Glutamatergic neuron (in vitro differentiated cells): ENCODE measurements at regions not wholly inside any gene's neighbourhood (a gene's known extent, or its start where the extent isn't known, plus 50 kb on each side); places are given as distances from the start of the nearest gene placed in this dataset.

Experiments
- DNase-seq: peaks from one replicate; pipeline ENCODE4 v3.0.0; 2022
- H3K27ac Mint-ChIP-seq: one replicate; pipeline ENCODE4 v1.8.0; 2020; ENCODE audit warnings: mild to moderate bottlenecking, mixed read lengths, inconsistent platforms; ENCODE audit not compliant: unreplicated experiment
- H3K27me3 Mint-ChIP-seq: one replicate; pipeline ENCODE4 v1.8.0; 2020; ENCODE audit warnings: mild to moderate bottlenecking, moderate library complexity, mixed read lengths, inconsistent platforms; ENCODE audit not compliant: unreplicated experiment
- H3K36me3 Mint-ChIP-seq: one replicate; pipeline ENCODE4 v1.8.0; 2020; ENCODE audit warnings: mild to moderate bottlenecking, mixed read lengths, inconsistent platforms; ENCODE audit not compliant: unreplicated experiment
- H3K4me1 Mint-ChIP-seq: one replicate; pipeline ENCODE4 v1.8.0; 2020; ENCODE audit warnings: mild to moderate bottlenecking, low read depth, mixed read lengths, inconsistent platforms; ENCODE audit not compliant: unreplicated experiment
- H3K4me3 Mint-ChIP-seq: one replicate; pipeline ENCODE4 v1.8.0; 2020; ENCODE audit warnings: mild to moderate bottlenecking, mixed read lengths, inconsistent platforms; ENCODE audit not compliant: unreplicated experiment
- H3K9me3 Mint-ChIP-seq: one replicate; pipeline ENCODE4 v1.8.0; 2020; ENCODE audit warnings: mild to moderate bottlenecking, moderate library complexity, mixed read lengths, inconsistent platforms; ENCODE audit not compliant: unreplicated experiment
- TF ChIP-seq, protein P1 (sequence below): fragments of 200-600 bp; sonication (generic); IDR thresholded peaks from one replicate; pipeline ENCODE4 v1.5.0; 2021; ENCODE audit not compliant: partially characterized antibody, unreplicated experiment

DNA sequence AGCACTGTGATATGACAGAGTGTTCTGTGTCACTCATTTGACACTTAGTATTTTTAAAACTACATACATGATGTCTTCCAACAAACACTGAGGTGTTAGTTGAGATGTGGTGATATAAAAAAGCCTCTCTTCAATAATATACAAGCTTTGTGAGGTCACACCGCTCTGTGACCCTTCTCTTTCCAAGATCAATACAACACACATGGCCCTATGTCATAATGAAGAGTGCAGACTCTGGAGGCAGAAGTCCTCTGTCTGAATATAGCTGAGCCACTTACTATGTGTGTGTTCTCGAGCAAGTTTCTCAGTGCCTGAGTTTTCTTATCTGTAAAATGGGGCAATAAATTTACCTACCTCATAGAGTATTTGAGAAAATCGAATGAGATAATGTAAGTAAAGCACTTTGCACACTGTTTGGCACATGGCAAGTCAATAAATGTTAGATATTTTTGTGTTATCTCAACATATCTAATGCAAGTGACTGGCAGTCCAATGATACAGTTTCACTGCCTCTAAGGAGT lies 499.0 kb upstream of the MARCKS start:
- Mint-ChIP-seq H3K27me3 (no peaks in the 10 kb centered on the region), H3K4me1 (peaks cover 38% of the 10 kb centered on the region), H3K27ac (peak overlapping the region; percentile 39), H3K4me3 (no peak overlapping the region), H3K9me3 (no peaks in the 10 kb centered on the region), H3K36me3 (no peaks in the 10 kb centered on the region)
- DNase-seq: no peak
- TF ChIP-seq, protein P1, sequence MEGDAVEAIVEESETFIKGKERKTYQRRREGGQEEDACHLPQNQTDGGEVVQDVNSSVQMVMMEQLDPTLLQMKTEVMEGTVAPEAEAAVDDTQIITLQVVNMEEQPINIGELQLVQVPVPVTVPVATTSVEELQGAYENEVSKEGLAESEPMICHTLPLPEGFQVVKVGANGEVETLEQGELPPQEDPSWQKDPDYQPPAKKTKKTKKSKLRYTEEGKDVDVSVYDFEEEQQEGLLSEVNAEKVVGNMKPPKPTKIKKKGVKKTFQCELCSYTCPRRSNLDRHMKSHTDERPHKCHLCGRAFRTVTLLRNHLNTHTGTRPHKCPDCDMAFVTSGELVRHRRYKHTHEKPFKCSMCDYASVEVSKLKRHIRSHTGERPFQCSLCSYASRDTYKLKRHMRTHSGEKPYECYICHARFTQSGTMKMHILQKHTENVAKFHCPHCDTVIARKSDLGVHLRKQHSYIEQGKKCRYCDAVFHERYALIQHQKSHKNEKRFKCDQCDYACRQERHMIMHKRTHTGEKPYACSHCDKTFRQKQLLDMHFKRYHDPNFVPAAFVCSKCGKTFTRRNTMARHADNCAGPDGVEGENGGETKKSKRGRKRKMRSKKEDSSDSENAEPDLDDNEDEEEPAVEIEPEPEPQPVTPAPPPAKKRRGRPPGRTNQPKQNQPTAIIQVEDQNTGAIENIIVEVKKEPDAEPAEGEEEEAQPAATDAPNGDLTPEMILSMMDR: no peak

DNA sequence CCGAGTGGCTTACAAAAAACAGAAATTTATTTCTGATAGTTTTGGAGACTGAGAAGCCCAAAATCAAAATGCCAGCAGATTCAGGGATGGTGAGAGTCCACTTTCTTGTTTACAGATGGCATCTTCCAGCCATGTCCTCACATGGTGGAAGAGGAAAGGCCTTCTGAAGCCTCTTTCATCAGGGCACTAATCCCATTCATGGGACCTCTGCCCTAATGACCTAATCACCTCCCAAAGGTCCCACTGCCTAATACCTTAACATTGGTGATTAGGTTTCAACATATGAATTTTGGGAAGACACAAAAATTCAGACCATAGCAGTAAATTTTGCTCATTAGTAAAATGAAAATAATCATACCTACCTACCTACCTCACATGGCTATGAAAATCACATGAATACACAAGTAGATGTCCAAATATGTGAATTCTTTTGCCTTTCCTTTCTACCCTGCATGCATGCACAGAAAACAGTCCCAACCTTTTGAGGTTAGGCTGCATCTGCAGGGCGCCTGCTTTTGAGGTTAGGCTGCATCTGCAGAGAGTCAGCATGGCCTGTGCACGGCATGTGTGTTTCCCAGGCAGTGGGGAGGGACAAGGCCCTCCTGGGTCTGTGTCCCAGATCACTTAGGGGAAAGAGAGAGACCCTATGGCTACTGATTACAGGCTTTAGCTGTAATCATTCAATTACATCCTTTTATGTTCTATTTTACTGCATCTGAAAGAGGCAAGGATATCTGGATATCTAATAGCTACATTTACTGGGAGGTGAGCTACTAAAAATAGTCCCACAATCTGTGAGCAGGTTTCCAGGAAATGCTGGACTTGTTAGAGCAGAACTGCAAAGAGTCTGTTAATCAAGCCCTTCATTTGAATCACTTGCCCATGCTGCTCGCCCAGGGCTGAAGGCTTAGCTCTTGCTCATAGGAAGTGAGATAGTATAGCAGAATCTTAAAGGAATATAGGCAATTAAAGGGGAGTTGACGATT lies 497.7 kb upstream of the MARCKS start:
- Mint-ChIP-seq H3K36me3 (no peaks in the 10 kb centered on the region), H3K4me3 (no peak overlapping the region), H3K4me1 (peaks cover 42% of the 10 kb centered on the region), H3K27me3 (no peaks in the 10 kb centered on the region), H3K27ac (peak overlapping the region; percentile 74), H3K9me3 (no peaks in the 10 kb centered on the region)
- TF ChIP-seq, protein P1: no peak
- DNase-seq: no peak

DNA sequence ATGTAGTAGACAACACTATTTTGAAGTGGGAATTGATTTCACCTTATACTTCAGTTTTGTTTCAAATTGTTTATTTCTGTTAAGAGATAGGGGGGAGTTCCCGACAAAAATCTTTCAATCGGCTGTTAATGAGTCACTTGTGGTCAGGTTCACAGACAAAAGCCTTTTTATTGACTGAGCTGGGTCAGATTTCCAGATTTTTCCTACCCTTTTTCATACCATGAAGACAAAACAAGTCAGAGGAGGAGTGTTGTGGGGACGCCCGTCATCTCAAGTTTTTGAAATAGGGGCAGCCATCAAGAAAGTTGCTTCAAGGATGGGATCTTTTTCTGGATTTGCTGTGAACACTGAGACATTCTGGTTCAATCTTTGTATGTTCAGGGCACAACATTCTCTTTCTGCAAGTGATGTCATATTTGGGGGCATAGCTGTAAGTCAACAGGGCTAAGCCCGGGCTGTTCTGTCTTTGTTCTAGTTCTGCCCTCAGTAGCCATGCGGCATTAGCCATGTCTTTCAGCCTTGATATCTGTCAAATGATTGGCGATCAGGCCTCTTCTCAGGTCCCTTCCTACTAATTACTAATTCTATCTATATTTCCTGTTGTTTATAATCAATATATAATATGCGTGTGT lies 496.0 kb upstream of the MARCKS start:
- H3K4me1 Mint-ChIP-seq: peaks cover 42% of the 10 kb centered on the region
- H3K27ac Mint-ChIP-seq: peak overlapping the region; percentile 73

DNA sequence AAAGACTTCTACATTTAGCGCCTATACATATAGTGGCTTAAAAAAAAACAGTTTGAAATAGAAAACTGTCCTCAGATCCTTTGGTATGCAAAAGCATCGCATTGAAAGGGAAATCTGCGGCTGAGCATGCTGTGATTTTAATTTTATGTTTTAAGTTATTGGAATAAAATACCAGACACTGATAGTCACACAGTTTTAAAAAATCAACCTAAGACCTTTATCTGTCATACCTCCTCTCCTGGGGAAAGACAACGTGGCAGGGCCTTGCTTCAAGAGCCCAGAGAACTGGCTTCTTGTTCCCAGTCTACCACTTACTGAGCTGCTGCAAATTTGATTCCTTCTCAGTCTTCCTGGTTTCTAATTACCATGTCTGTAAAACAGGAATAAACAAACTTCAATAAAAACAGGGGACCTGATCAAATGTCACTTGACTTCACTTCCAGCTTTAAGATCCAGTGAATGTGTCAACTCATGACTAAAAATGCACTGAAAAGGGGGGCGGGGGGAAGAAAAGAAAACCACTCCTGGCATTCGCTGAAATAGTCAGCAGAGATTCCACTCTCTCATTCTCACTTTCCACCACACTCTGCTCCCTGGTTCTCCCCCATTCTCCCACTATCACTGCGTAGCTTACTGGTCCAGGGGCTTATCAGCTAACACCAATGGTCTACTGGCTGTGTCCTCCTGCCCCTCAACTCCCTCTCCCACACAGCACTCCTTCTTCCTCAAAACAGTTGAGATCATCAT lies 494.7 kb upstream of the MARCKS start:
- Mint-ChIP-seq H3K4me3 (no peak overlapping the region), H3K36me3 (no peaks in the 10 kb centered on the region), H3K9me3 (no peaks in the 10 kb centered on the region), H3K27me3 (no peaks in the 10 kb centered on the region), H3K27ac (no peak overlapping the region), H3K4me1 (peaks cover 42% of the 10 kb centered on the region)
- no peak for DNase-seq
- TF ChIP-seq, protein P1: no peak

More for the DNA sequence above, 496.0 kb upstream of the MARCKS start:
- TF ChIP-seq, protein P1: no peak
- Mint-ChIP-seq H3K36me3 (no peaks in the 10 kb centered on the region), H3K9me3 (no peaks in the 10 kb centered on the region), H3K27me3 (no peaks in the 10 kb centered on the region), H3K4me3 (peak overlapping the region; percentile 17)
- no peak for DNase-seq
